ENCODE measurements at regions not wholly inside any gene's neighbourhood (a gene's known extent, or its start where the extent isn't known, plus 50 kb on each side); places are given as distances from the start of the nearest gene placed in this dataset.

DNA sequence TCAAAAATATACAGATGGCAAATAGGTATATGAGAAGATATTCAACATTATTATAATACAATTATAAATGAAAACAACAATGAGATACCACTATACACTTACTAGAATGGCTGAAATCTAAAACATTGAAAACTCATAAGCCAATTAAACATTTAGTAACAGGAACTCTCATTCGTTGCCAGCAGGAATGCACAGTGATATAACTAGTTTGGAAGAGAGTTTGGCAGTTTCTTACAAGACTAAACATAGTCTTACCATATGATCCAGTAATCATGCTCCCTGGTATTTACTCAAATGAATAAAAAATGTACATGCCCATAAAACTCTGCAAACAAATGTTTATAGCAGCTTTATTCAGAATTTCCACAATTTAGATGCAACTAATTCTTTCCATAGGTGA lies 476.2 kb upstream of the COBL start:
- Histone ChIP-seq H3K36me3 (ENCODE audit: control insufficient read depth in 5 of 5, insufficient read depth in 5 of 5, low read length in 5 of 5) (no peaks in the 10 kb centered on the region), H3K27ac (ENCODE audit: low read depth, low read length) (no peak overlapping the region), H3K9me3 (ENCODE audit: control insufficient read depth in 5 of 5, low read length in 5 of 5) (no peaks in the 10 kb centered on the region), H3K27me3 (ENCODE audit: control insufficient read depth in 5 of 5, insufficient read depth in 4 of 5, low read length in 5 of 5) (no peaks in the 10 kb centered on the region), H3K4me3 (ENCODE audit: low read depth in 1 of 5, low read length in 5 of 5) (no peak overlapping the region), H3K9ac (ENCODE audit: low read length in 5 of 5) (no peak overlapping the region), H3K4me1 (ENCODE audit: control insufficient read depth in 5 of 5, insufficient read depth in 5 of 5, low read length in 5 of 5) (no peaks in the 10 kb centered on the region)

DNA sequence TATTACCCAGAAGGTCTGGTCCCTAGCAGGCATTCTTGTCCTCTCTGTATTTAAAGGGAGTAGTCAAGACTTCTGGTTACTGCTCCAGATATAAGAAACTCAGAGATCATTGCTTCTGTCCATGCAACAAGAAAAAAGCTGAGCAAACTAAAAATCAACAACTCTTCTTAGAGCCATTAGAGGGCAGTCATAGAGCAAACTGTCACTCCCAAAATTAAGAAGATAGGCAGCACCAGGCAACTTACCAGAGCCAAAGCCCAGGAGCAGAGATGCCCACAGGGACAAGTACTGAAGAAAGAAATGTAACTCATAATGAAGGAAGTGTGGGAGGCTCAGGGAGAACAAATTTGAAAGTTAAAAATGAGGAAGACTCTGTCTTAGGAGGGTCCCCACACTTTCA lies 472.9 kb upstream of the COBL start:
- H3K4me1 ChIP-seq (ENCODE audit: control insufficient read depth in 5 of 5, insufficient read depth in 5 of 5, low read length in 5 of 5), result no peaks in the 10 kb centered on the region
- no peak overlapping the region for H3K4me3 ChIP-seq (ENCODE audit: low read depth in 1 of 5, low read length in 5 of 5)
- no peak overlapping the region for H3K9ac ChIP-seq (ENCODE audit: low read length in 5 of 5)
- no peaks in the 10 kb centered on the region for H3K9me3 ChIP-seq (ENCODE audit: control insufficient read depth in 5 of 5, low read length in 5 of 5)
- H3K27ac ChIP-seq (ENCODE audit: low read depth, low read length), result no peak overlapping the region
- no peaks in the 10 kb centered on the region for H3K36me3 ChIP-seq (ENCODE audit: control insufficient read depth in 5 of 5, insufficient read depth in 5 of 5, low read length in 5 of 5)
- H3K27me3 ChIP-seq (ENCODE audit: control insufficient read depth in 5 of 5, insufficient read depth in 4 of 5, low read length in 5 of 5), result no peaks in the 10 kb centered on the region

DNA sequence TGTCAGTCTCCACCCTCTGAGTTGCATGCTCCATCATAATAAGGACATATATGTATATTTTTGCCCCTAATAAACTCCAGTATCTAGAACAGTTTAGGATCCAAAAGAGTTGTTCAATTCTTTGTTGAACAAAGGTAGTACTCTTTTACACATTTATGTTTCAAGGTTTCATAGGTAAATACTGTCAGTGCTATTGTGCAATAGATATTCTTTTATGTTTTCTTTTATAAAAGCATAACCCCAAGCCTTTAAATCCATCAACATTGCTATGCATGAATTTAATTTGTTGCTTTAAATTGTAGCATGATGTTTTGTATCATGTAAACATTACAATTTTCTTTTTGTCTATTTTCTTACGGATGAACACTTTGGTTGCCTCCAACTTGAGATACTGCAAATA lies 469.7 kb upstream of the COBL start:
- Histone ChIP-seq H3K4me1 (ENCODE audit: control insufficient read depth in 5 of 5, insufficient read depth in 5 of 5, low read length in 5 of 5) (no peaks in the 10 kb centered on the region), H3K9me3 (ENCODE audit: control insufficient read depth in 5 of 5, low read length in 5 of 5) (no peaks in the 10 kb centered on the region), H3K27ac (ENCODE audit: low read depth, low read length) (no peak overlapping the region), H3K9ac (ENCODE audit: low read length in 5 of 5) (no peak overlapping the region), H3K27me3 (ENCODE audit: control insufficient read depth in 5 of 5, insufficient read depth in 4 of 5, low read length in 5 of 5) (no peaks in the 10 kb centered on the region), H3K36me3 (ENCODE audit: control insufficient read depth in 5 of 5, insufficient read depth in 5 of 5, low read length in 5 of 5) (no peaks in the 10 kb centered on the region), H3K4me3 (ENCODE audit: low read depth in 1 of 5, low read length in 5 of 5) (no peak overlapping the region)

DNA sequence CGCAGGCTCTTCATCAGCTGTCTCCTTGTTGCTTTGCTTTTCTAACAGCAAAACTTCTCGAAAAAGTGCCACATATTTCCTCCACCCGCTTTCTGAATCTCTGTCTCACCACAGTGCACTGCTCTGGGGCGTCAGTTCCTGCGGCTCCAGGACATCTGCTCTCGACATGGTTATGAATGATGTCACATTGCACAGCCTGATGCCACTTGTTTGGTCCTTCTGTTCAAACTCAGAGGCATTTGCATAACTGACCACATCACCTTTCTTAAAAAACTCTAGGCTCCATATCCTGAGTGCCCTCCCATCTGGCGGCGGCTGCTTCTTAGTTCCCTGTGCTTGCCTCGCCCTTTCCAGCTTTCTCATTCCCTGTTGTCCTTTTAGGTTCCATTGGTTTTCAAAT lies 469.3 kb upstream of the COBL start:
- Histone ChIP-seq H3K27ac (ENCODE audit: low read depth, low read length) (no peak overlapping the region), H3K9me3 (ENCODE audit: control insufficient read depth in 5 of 5, low read length in 5 of 5) (no peaks in the 10 kb centered on the region), H3K36me3 (ENCODE audit: control insufficient read depth in 5 of 5, insufficient read depth in 5 of 5, low read length in 5 of 5) (no peaks in the 10 kb centered on the region), H3K4me3 (ENCODE audit: low read depth in 1 of 5, low read length in 5 of 5) (no peak overlapping the region), H3K27me3 (ENCODE audit: control insufficient read depth in 5 of 5, insufficient read depth in 4 of 5, low read length in 5 of 5) (no peaks in the 10 kb centered on the region), H3K9ac (ENCODE audit: low read length in 5 of 5) (no peak overlapping the region), H3K4me1 (ENCODE audit: control insufficient read depth in 5 of 5, insufficient read depth in 5 of 5, low read length in 5 of 5) (no peaks in the 10 kb centered on the region)

DNA sequence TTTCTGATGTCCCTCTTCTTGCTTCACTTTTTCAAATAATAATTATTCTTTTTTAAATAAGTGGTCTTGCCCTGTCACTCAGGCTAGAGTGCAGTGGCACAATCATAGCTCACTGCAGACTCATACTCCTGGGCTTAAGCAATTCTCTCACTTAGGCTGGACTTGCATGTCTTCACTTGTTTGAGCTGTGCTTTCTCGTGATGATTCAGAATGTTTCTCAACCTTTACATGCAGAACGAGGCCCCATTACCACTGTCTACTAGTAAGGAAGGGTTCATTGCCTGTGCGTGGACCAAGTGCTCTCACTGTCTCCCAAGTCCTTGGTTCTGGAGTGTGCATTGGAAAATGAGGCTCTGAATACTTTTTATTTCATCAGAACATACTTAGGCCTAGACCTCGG lies 468.6 kb upstream of the COBL start:
- Histone ChIP-seq H3K36me3 (ENCODE audit: control insufficient read depth in 5 of 5, insufficient read depth in 5 of 5, low read length in 5 of 5) (no peaks in the 10 kb centered on the region), H3K27me3 (ENCODE audit: control insufficient read depth in 5 of 5, insufficient read depth in 4 of 5, low read length in 5 of 5) (no peaks in the 10 kb centered on the region), H3K9ac (ENCODE audit: low read length in 5 of 5) (no peak overlapping the region), H3K27ac (ENCODE audit: low read depth, low read length) (no peak overlapping the region), H3K4me3 (ENCODE audit: low read depth in 1 of 5, low read length in 5 of 5) (no peak overlapping the region), H3K9me3 (ENCODE audit: control insufficient read depth in 5 of 5, low read length in 5 of 5) (no peaks in the 10 kb centered on the region), H3K4me1 (ENCODE audit: control insufficient read depth in 5 of 5, insufficient read depth in 5 of 5, low read length in 5 of 5) (no peaks in the 10 kb centered on the region)

DNA sequence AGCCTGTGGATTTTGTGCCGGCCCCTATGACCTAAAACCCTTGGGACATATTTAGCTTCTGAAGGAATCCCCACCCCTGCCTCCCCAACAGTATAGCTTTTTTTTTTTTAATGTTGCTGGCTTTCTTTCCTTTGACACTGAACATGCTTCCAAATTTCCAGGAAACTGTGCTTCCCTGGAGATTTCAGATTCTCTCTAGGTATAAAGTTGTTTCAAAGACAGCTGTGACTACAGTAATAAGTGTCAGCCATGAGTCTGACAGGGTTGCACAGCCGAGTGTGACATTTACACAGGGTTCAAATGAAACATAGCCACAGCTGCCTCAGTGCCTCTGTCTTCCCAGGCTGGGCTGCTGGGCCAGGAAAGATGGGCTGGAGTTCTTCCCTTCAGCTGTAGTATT lies 466.6 kb upstream of the COBL start:
- Histone ChIP-seq H3K27ac (ENCODE audit: low read depth, low read length) (no peak overlapping the region), H3K9me3 (ENCODE audit: control insufficient read depth in 5 of 5, low read length in 5 of 5) (no peaks in the 10 kb centered on the region), H3K4me1 (ENCODE audit: control insufficient read depth in 5 of 5, insufficient read depth in 5 of 5, low read length in 5 of 5) (no peaks in the 10 kb centered on the region), H3K36me3 (ENCODE audit: control insufficient read depth in 5 of 5, insufficient read depth in 5 of 5, low read length in 5 of 5) (no peaks in the 10 kb centered on the region), H3K9ac (ENCODE audit: low read length in 5 of 5) (no peak overlapping the region), H3K4me3 (ENCODE audit: low read depth in 1 of 5, low read length in 5 of 5) (no peak overlapping the region), H3K27me3 (ENCODE audit: control insufficient read depth in 5 of 5, insufficient read depth in 4 of 5, low read length in 5 of 5) (no peaks in the 10 kb centered on the region)

DNA sequence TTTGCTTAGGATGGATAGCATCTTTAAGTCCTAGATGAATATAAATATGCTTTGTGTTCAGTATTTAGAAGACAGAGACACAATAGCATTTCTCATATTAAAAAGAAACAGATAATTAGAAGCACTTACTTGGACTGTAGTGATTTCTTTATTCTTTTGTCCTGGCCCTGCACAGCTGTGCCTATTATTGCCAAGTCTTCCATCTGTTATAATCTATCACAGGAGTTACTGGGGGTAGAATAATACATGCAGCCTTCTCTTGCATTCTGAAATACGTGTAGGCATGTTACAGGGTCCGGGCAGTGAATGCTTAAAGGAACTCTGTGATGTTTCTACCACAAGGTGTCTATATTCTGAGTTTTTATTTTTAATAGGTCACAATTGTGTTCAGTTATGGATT lies 461.5 kb upstream of the COBL start:
- Histone ChIP-seq H3K36me3 (ENCODE audit: control insufficient read depth in 5 of 5, insufficient read depth in 5 of 5, low read length in 5 of 5) (no peaks in the 10 kb centered on the region), H3K9ac (ENCODE audit: low read length in 5 of 5) (no peak overlapping the region), H3K9me3 (ENCODE audit: control insufficient read depth in 5 of 5, low read length in 5 of 5) (no peaks in the 10 kb centered on the region), H3K27me3 (ENCODE audit: control insufficient read depth in 5 of 5, insufficient read depth in 4 of 5, low read length in 5 of 5) (peaks cover 0 to 2% (median 0%) of the 10 kb centered on the region in 5 donors), H3K27ac (ENCODE audit: low read depth, low read length) (no peak overlapping the region), H3K4me1 (ENCODE audit: control insufficient read depth in 5 of 5, insufficient read depth in 5 of 5, low read length in 5 of 5) (no peaks in the 10 kb centered on the region), H3K4me3 (ENCODE audit: low read depth in 1 of 5, low read length in 5 of 5) (no peak overlapping the region)

DNA sequence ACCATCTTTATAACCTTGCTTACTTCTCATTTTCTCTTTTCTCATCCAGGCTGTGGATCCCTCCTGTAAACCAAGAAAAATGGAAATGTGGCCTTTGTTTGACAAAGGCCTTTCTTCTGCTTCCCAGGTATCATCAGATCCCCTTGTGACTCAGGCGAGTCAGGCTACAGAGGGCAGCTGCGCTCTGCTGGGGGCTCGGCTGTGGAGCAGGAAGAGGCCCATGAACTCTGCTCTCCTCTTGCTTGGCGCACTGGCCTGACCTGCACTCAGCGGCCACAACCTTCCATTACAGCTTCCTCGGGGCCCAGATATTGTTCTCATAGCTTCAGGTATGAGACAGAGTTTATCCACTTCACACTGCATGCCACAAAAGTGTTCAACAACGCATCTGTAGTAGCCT lies 457.6 kb upstream of the COBL start:
- H3K36me3 ChIP-seq (ENCODE audit: control insufficient read depth in 5 of 5, insufficient read depth in 5 of 5, low read length in 5 of 5), result no peaks in the 10 kb centered on the region
- H3K4me1 ChIP-seq (ENCODE audit: control insufficient read depth in 5 of 5, insufficient read depth in 5 of 5, low read length in 5 of 5), result no peaks in the 10 kb centered on the region
- H3K9ac ChIP-seq (ENCODE audit: low read length in 5 of 5), result no peak overlapping the region
- H3K27me3 ChIP-seq (ENCODE audit: control insufficient read depth in 5 of 5, insufficient read depth in 4 of 5, low read length in 5 of 5), result peaks cover 0 to 3% (median 0%) of the 10 kb centered on the region in 5 donors
- H3K4me3 ChIP-seq (ENCODE audit: low read depth in 1 of 5, low read length in 5 of 5), result no peak overlapping the region
- H3K27ac ChIP-seq (ENCODE audit: low read depth, low read length), result no peak overlapping the region
- H3K9me3 ChIP-seq (ENCODE audit: control insufficient read depth in 5 of 5, low read length in 5 of 5), result no peaks in the 10 kb centered on the region

DNA sequence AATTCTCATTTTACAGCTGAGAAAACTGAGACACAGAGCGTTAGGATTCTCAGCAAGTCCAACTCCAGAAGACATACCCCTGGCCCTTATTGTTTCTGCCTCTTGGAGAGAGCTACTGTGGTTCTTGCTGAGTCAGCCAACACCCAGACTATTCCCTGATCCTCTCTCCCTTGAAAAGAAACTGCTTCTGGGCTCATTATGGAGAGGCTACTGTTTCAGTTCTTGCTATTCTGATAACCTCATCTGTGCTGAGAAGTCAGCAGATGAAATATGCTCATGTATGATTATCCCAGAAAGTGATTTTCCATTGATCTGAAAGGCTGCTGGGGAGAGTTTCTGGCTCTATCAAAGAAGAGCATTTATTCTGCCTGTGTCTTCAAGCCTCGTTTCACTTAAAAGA lies 455.6 kb upstream of the COBL start:
- Histone ChIP-seq H3K27ac (ENCODE audit: low read depth, low read length) (no peak overlapping the region), H3K27me3 (ENCODE audit: control insufficient read depth in 5 of 5, insufficient read depth in 4 of 5, low read length in 5 of 5) (peaks cover 0 to 3% (median 0%) of the 10 kb centered on the region in 5 donors), H3K4me3 (ENCODE audit: low read depth in 1 of 5, low read length in 5 of 5) (no peak overlapping the region), H3K36me3 (ENCODE audit: control insufficient read depth in 5 of 5, insufficient read depth in 5 of 5, low read length in 5 of 5) (no peaks in the 10 kb centered on the region), H3K9ac (ENCODE audit: low read length in 5 of 5) (no peak overlapping the region), H3K4me1 (ENCODE audit: control insufficient read depth in 5 of 5, insufficient read depth in 5 of 5, low read length in 5 of 5) (no peaks in the 10 kb centered on the region), H3K9me3 (ENCODE audit: control insufficient read depth in 5 of 5, low read length in 5 of 5) (peaks cover 0 to 3% (median 0%) of the 10 kb centered on the region in 5 donors)

DNA sequence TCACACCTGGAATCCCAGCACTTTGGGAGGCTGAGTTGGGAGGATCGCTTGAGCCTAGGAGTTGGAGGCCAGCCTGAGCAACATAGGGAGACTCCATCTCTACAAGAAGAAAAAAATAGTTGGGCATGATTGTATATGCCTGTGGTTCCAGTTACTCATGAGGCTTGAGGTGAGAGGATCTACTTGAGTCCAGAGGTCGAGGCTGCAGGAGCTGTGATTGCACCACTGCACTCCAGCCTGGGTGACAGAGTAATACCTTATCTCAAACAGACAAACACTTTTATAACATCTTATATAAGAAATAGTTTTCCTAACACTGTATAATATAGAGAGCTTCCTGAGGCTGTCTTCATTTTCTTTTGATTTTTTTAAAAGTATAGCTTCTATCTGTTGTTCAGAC lies 448.4 kb upstream of the COBL start:
- H3K27ac ChIP-seq (ENCODE audit: low read depth, low read length), result no peak overlapping the region
- no peak overlapping the region for H3K4me3 ChIP-seq (ENCODE audit: low read depth in 1 of 5, low read length in 5 of 5)
- H3K9me3 ChIP-seq (ENCODE audit: control insufficient read depth in 5 of 5, low read length in 5 of 5), result peaks cover 0 to 5% (median 0%) of the 10 kb centered on the region in 5 donors
- no peak overlapping the region for H3K9ac ChIP-seq (ENCODE audit: low read length in 5 of 5)
- no peaks in the 10 kb centered on the region for H3K36me3 ChIP-seq (ENCODE audit: control insufficient read depth in 5 of 5, insufficient read depth in 5 of 5, low read length in 5 of 5)
- H3K4me1 ChIP-seq (ENCODE audit: control insufficient read depth in 5 of 5, insufficient read depth in 5 of 5, low read length in 5 of 5), result no peaks in the 10 kb centered on the region
- no peaks in the 10 kb centered on the region for H3K27me3 ChIP-seq (ENCODE audit: control insufficient read depth in 5 of 5, insufficient read depth in 4 of 5, low read length in 5 of 5)

DNA sequence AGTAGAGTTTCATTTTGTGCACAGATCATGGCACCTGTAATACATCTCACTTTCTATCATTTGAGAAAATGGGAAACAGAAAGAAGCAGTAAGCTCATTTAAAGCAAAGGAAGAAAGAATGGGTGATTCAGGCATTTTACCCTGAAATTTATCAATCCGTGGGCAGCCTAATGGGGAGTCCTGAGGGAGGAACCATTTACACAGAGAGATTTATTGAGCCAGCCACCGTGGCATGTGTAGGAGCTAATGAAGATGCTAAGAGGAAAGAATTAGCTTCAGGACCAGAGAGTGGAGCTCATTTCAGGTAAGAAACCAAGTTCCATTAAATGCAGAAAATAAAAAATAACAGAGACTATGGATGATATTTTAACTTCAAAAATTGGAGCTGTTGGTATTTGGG lies 443.4 kb upstream of the COBL start:
- no peak overlapping the region for H3K9ac ChIP-seq (ENCODE audit: low read length in 5 of 5)
- peaks cover 0 to 3% (median 0%) of the 10 kb centered on the region in 5 donors for H3K9me3 ChIP-seq (ENCODE audit: control insufficient read depth in 5 of 5, low read length in 5 of 5)
- no peak overlapping the region for H3K4me3 ChIP-seq (ENCODE audit: low read depth in 1 of 5, low read length in 5 of 5)
- no peaks in the 10 kb centered on the region for H3K4me1 ChIP-seq (ENCODE audit: control insufficient read depth in 5 of 5, insufficient read depth in 5 of 5, low read length in 5 of 5)
- no peaks in the 10 kb centered on the region for H3K27me3 ChIP-seq (ENCODE audit: control insufficient read depth in 5 of 5, insufficient read depth in 4 of 5, low read length in 5 of 5)
- H3K27ac ChIP-seq (ENCODE audit: low read depth, low read length), result no peak overlapping the region
- no peaks in the 10 kb centered on the region for H3K36me3 ChIP-seq (ENCODE audit: control insufficient read depth in 5 of 5, insufficient read depth in 5 of 5, low read length in 5 of 5)

Data from subcutaneous abdominal adipose tissue (tissue), 5 donors.